K562 (cell line): ENCODE measurements at regions not wholly inside any gene's neighbourhood (a gene's known extent, or its start where the extent isn't known, plus 50 kb on each side); places are given as distances from the start of the nearest gene placed in this dataset.

Experiments
- ATAC-seq: fragments of 200-7000 bp; cut with Tn5 transposase; 3 replicates; pipeline ENCODE4 v1.9.1; 2020; ENCODE audit warnings: moderate library complexity
- BruUV-seq: library from RNA; stranded (reverse); fragments of 400-500 nt; replicated peaks from 2 replicates; lab custom pipeline; 2021; lab: Mats Ljungman, UMichigan
- CTCF ChIA-PET: fragments of 300-600 bp; formaldehyde crosslinking; extraction: SDS; loops from one replicate; lab custom pipeline; 2021; ENCODE audit warnings: low intra/inter-chr PET ratio; lab: Yijun Ruan, JAX
- POLR2A ChIA-PET: fragments of 300-600, 350-650 bp; sonication (Branson Sonifier 250); formaldehyde crosslinking; extraction: SDS; loops from one replicate; lab custom pipeline; 2021; ENCODE audit warnings: antibody characterized with exemption, inconsistent platforms; lab: Yijun Ruan, JAX
- DNase-seq, 4 experiments: peaks; one replicate each; pipeline versions ENCODE4 v3.0.0 to v3.0.0-alpha.2; 2011 to 2018; ENCODE audit warnings: low spot score in 3 of 4, mixed read lengths in 3 of 4; ENCODE audit errors: extremely low read depth in 1 of 4
- FAIRE-seq: peaks from 2 replicates; lab custom pipeline; 2011; peaks lifted over from hg19 to GRCh38; lab: Jason Lieb, UNC
- H2AFZ ChIP-seq: 2 replicates; pipeline ENCODE4 v1.6.0; 2011; ENCODE audit warnings: low read depth, low read length, control low read depth, inconsistent platforms
- H3K27ac ChIP-seq: fragments of 200-600 bp; 3 replicates; pipeline ENCODE4 v1.8.0; 2011; ENCODE audit warnings: low read depth, mild to moderate bottlenecking, control low read depth, inconsistent platforms, low read length, moderate library complexity, mixed read lengths; ENCODE audit errors: extremely low read depth
- H3K27me3 ChIP-seq, 2 experiments: fragments of 300-600 bp in 1 of 2; 2 replicates in 1 of 2; 3 replicates in 1 of 2; pipeline versions ENCODE4 v1.6.0 to v1.8.0; 2011; ENCODE audit warnings: inconsistent platforms in 2 of 2, low read length in 2 of 2, mild to moderate bottlenecking in 1 of 2, mixed read lengths in 1 of 2, moderate library complexity in 1 of 2; ENCODE audit not compliant: control insufficient read depth in 2 of 2, insufficient read depth in 2 of 2
- H3K36me3 ChIP-seq: fragments of 300-600 bp; 3 replicates; pipeline ENCODE4 v1.8.0; 2011; ENCODE audit warnings: mild to moderate bottlenecking, low read length, inconsistent platforms; ENCODE audit not compliant: control insufficient read depth, insufficient read depth
- H3K4me1 ChIP-seq, 2 experiments: fragments of 200-600 bp in 1 of 2; replicated peaks in 1 of 2; 2 replicates in 1 of 2; 3 replicates in 1 of 2; pipeline versions ENCODE4 v1.5.1 to v1.8.0; 2011; ENCODE audit warnings: inconsistent platforms in 2 of 2, low read length in 2 of 2, mild to moderate bottlenecking in 1 of 2, mixed read lengths in 1 of 2, moderate library complexity in 1 of 2; ENCODE audit not compliant: control insufficient read depth in 2 of 2, insufficient read depth in 2 of 2
- H3K4me2 ChIP-seq: 2 replicates; pipeline ENCODE4 v1.6.1; 2011; ENCODE audit warnings: low read length, control low read depth, inconsistent platforms, mixed read lengths; ENCODE audit not compliant: insufficient read depth
- H3K4me3 ChIP-seq: fragments of 200-600 bp; sonication (generic), shearing (Covaris generic); 2 replicates; pipeline ENCODE4 v1.5.1; 2016; ENCODE audit warnings: control low read depth, inconsistent platforms
- H3K79me2 ChIP-seq: fragments of 200-600 bp; 3 replicates; pipeline ENCODE4 v1.8.0; 2011; ENCODE audit warnings: low read length, inconsistent platforms; ENCODE audit not compliant: control insufficient read depth, insufficient read depth
- H3K9ac ChIP-seq, 2 experiments: 2 replicates each; pipeline versions ENCODE4 v1.6.0 to v1.6.1; 2011; ENCODE audit warnings: low read depth in 2 of 2, low read length in 2 of 2, control low read depth in 1 of 2, inconsistent platforms in 1 of 2, mild to moderate bottlenecking in 1 of 2, mixed read lengths in 1 of 2; ENCODE audit not compliant: insufficient read depth in 1 of 2
- H3K9me1 ChIP-seq: one replicate; pipeline ENCODE4 v1.6.0; 2011; ENCODE audit warnings: inconsistent platforms, mild to moderate bottlenecking, low read length, moderate library complexity; ENCODE audit not compliant: control insufficient read depth, insufficient read depth
- H3K9me3 ChIP-seq: replicated peaks from 2 replicates; pipeline ENCODE4 v1.5.1; 2011; ENCODE audit warnings: low read depth, low read length, inconsistent platforms; ENCODE audit not compliant: control insufficient read depth, insufficient read depth
- H4K20me1 ChIP-seq: replicated peaks from 2 replicates; pipeline ENCODE4 v1.6.1; 2011; ENCODE audit warnings: low read length, inconsistent platforms, mixed read lengths; ENCODE audit not compliant: control insufficient read depth, insufficient read depth
- CCAR2 ChIP-seq: fragments of 200-400 bp; formaldehyde crosslinking; IDR thresholded peaks from 2 replicates; pipeline ENCODE4 v1.6.1; 2017; ENCODE audit warnings: mild to moderate bottlenecking, low read depth, low read length
- HES1 ChIP-seq: fragments of 450-650 bp; IDR thresholded peaks from 2 replicates; pipeline ENCODE4 v1.6.1; 2016; ENCODE audit warnings: low read depth, mild to moderate bottlenecking, moderate library complexity
- MCM3 ChIP-seq: fragments of 450-650 bp; IDR thresholded peaks from 2 replicates; pipeline ENCODE4 v1.6.1; 2016
- MLX ChIP-seq, 2 experiments: fragments of 450-650 bp in 1 of 2; sonication (generic) in 1 of 2; formaldehyde crosslinking; conservative IDR thresholded peaks; 2 replicates each; pipeline versions ENCODE4 v1.4.0 to v1.8.1; 2020 to 2022; ENCODE audit warnings: mild to moderate bottlenecking in 1 of 2, missing genetic modification reagents in 1 of 2
- PCBP1 ChIP-seq: fragments of 200-400 bp; formaldehyde crosslinking; IDR thresholded peaks from 2 replicates; pipeline ENCODE4 v1.6.1; 2018; ENCODE audit warnings: mild to moderate bottlenecking, low read depth, low read length; ENCODE audit not compliant: poor library complexity, severe bottlenecking
- POLR2B ChIP-seq: fragments of 450-650 bp; IDR thresholded peaks from 2 replicates; pipeline ENCODE4 v1.6.1; 2018; ENCODE audit warnings: low read depth; ENCODE audit not compliant: partially characterized antibody
- TBP ChIP-seq: optimal IDR thresholded peaks from 2 replicates; pipeline ENCODE3; 2011; ENCODE audit warnings: low read depth, low read length, improper control_type of control experiment
- TEAD2 ChIP-seq: fragments of 450-650 bp; IDR thresholded peaks from 2 replicates; pipeline ENCODE4 v1.6.1; 2016; ENCODE audit warnings: missing genetic modification characterization, control low read depth, missing compliant biosample characterization
- TSC22D4 ChIP-seq: fragments of 450-650 bp; IDR thresholded peaks from 2 replicates; pipeline ENCODE4 v1.6.1; 2016; ENCODE audit warnings: missing genetic modification characterization, missing biosample characterization, control low read depth
- ZFX ChIP-seq: sonication (generic); formaldehyde crosslinking; IDR thresholded peaks from 2 replicates; pipeline ENCODE4 v1.8.0; 2022; ENCODE audit warnings: mild to moderate bottlenecking, missing genetic modification reagents, moderate library complexity
- ZNF175 ChIP-seq: fragments of 200-800 bp; sonication (Bioruptor generic); IDR thresholded peaks from 2 replicates; pipeline ENCODE4 v1.6.1; 2016; ENCODE audit warnings: low read depth, mild to moderate bottlenecking, missing genetic modification characterization, missing compliant biosample characterization
- ZNF311 ChIP-seq: fragments of 250-450 bp; sonication (Bioruptor Pico); IDR thresholded peaks from 2 replicates; pipeline ENCODE4 v1.4.0; 2020; ENCODE audit warnings: mild to moderate bottlenecking, moderate library complexity
- WGBS: fragments of 100-300 bp; shearing (Covaris generic); methylation state at CpG from one replicate; pipeline ENCODE4 v1.1.6; 2016; ENCODE audit warnings: low coverage, mixed read lengths; ENCODE audit not compliant: insufficient coverage; ENCODE audit errors: missing lambda C conversion rate; 5-methylcytosine and 5-hydroxymethylcytosine counted together
- in situ Hi-C: fragments of 300-500 bp; cut with MboI; formaldehyde crosslinking; loops from 4 replicates; pipeline ENCODE4 v1.15.0; 2018; ENCODE audit warnings: inconsistent platforms, mixed read lengths
- intact Hi-C: fragments of 100-400 bp; cut with micrococcal nuclease; formaldehyde crosslinking; loops from 2 replicates; pipeline ENCODE4 v1.14.2; 2022
- TF ChIP-seq, protein P1 (sequence below): fragments of 200-800 bp; sonication (Bioruptor generic); IDR thresholded peaks from 2 replicates; pipeline ENCODE4 v1.6.1; 2017; ENCODE audit warnings: missing genetic modification characterization, missing compliant biosample characterization

DNA sequence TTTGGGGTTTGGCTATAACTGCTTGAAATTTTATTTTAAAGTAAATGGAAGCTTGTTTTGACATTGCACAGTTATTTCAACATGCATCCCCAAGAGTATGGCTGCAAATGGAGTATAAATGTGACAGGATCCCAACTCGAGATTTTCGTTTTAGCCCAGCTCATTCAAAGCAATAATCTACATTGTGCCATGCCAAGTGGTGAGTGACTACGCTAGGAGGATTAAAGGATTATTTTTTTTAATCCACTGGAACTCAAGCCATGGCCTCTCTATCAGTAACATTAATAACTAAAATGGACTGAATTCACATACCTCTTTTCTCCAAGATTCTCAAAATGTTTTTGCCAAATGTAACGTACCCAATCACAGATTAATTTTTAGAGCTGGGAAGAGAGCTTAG lies 60.6 kb upstream of the AUTS2 start:
- CTCF ChIA-PET = no interaction called here
- H3K9me3 ChIP-seq = no peaks in the 10 kb centered on the region
- no peak overlapping the region for H3K4me2 ChIP-seq
- DNase-seq (no peak), ATAC-seq (no peak), FAIRE-seq (no peak)
- no peak for TF ChIP-seq TBP
- TF ChIP-seq POLR2B = no peak
- no peak for TF ChIP-seq ZNF175 (CRISPR knock-in tag)
- no peak for TF ChIP-seq HES1
- POLR2A ChIA-PET = interaction anchor here (0.6 kb wide), 1 partner anchor 244 kb away, joined by 3 read pairs; no protein-coding TSS in a partner anchor
- H3K9me1 ChIP-seq = no peaks in the 10 kb centered on the region
- no peaks in the 10 kb centered on the region for H3K36me3 ChIP-seq
- H3K4me1 ChIP-seq = 0 out of 5 replicates have a peak, but pooled peaks cover 0 to 2% of the 10 kb centered on the region in 2 experiments
- under 1% methylated on average over 4 of the region's 4 CpGs for WGBS
- no peaks in the 10 kb centered on the region; a peak in 1 of 5 replicates for H3K27me3 ChIP-seq
- intact Hi-C loops = no loop called here
- H2AFZ ChIP-seq = no peak overlapping the region
- in situ Hi-C loops = no loop called here
- no peak overlapping the region for H3K9ac ChIP-seq
- H3K79me2 ChIP-seq = no peaks in the 10 kb centered on the region
- H3K4me3 ChIP-seq = no peak overlapping the region
- no peak overlapping the region for H3K27ac ChIP-seq
- BruUV-seq = no TSS peak
- no peaks in the 10 kb centered on the region for H4K20me1 ChIP-seq

DNA sequence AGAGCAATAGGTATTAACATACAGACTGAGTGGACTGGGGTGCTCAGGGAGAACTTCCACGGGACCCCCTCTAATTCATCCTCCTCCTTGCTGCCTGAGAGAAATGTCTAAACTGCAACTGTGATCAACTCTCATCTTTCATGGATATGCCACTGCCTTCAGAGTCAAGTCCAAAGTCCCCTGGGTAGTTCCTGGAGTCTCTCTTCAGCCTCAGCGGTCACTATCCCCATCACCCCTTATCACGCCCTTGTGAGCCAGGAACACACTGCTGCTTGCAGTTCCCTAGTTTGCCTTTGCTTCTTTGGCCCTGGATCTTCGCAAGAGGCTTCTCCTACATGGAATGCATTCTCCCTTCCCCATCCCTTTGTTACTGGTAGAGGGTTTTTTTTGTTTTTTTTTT lies 58.7 kb upstream of the AUTS2 start:
- 5% methylated on average over 4 of the region's 4 CpGs for WGBS
- intact Hi-C loops = no loop called here
- TF ChIP-seq TEAD2 (tag) = no peak
- TF ChIP-seq PCBP1 = no peak
- no peak for TF ChIP-seq MLX (CRISPR knock-in tag; conservative IDR thresholded peaks at IDR 0.05)
- TF ChIP-seq TSC22D4 (tag) = no peak
- TF ChIP-seq ZFX = no peak
- TF ChIP-seq, protein P1, sequence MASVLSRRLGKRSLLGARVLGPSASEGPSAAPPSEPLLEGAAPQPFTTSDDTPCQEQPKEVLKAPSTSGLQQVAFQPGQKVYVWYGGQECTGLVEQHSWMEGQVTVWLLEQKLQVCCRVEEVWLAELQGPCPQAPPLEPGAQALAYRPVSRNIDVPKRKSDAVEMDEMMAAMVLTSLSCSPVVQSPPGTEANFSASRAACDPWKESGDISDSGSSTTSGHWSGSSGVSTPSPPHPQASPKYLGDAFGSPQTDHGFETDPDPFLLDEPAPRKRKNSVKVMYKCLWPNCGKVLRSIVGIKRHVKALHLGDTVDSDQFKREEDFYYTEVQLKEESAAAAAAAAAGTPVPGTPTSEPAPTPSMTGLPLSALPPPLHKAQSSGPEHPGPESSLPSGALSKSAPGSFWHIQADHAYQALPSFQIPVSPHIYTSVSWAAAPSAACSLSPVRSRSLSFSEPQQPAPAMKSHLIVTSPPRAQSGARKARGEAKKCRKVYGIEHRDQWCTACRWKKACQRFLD (CRISPR knock-in tag) = no peak
- no peak for TF ChIP-seq CCAR2
- no peak for TF ChIP-seq MCM3
- no peak for TF ChIP-seq ZNF311 (CRISPR knock-in tag)

More for the DNA sequence above, 58.7 kb upstream of the AUTS2 start:
- H3K4me2 ChIP-seq = no peak overlapping the region
- no peak overlapping the region for H3K9ac ChIP-seq
- no peak overlapping the region for H2AFZ ChIP-seq
- no peaks in the 10 kb centered on the region for H3K27me3 ChIP-seq
- H3K79me2 ChIP-seq = no peaks in the 10 kb centered on the region
- DNase-seq = no peak
- FAIRE-seq = no peak
- no TSS peak for BruUV-seq
- no peaks in the 10 kb centered on the region for H3K36me3 ChIP-seq
- H3K27ac ChIP-seq = no peak overlapping the region
- H3K9me1 ChIP-seq = no peaks in the 10 kb centered on the region
- H3K4me1 ChIP-seq = no peaks in the 10 kb centered on the region
- no peaks in the 10 kb centered on the region for H3K9me3 ChIP-seq
- no peaks in the 10 kb centered on the region for H4K20me1 ChIP-seq
- ChIA-PET POLR2A (interaction anchor here (0.8 kb wide), 1 partner anchor 550 kb away, joined by 4 read pairs; no protein-coding TSS in a partner anchor), CTCF (no interaction called here)
- in situ Hi-C loops = no loop called here
- no peak for ATAC-seq
- no peak overlapping the region for H3K4me3 ChIP-seq
